Endothelial cell of umbilical vein (primary cell): ENCODE measurements at regions not wholly inside any gene's neighbourhood (a gene's known extent, or its start where the extent isn't known, plus 50 kb on each side); places are given as distances from the start of the nearest gene placed in this dataset.

Source experiments
- BruUV-seq: library from RNA; stranded (reverse); fragments of 400-500 nt; replicated peaks from 2 replicates; lab custom pipeline; 2021; lab: Mats Ljungman, UMichigan
- CTCF ChIA-PET: fragments of 300-600, 350-600 bp; sonication (Branson Sonifier 250); formaldehyde crosslinking; loops from one replicate; lab custom pipeline; 2021; ENCODE audit warnings: antibody characterized with exemption, inconsistent platforms; lab: Charles Lee
- POLR2A ChIA-PET: fragments of 300-600, 350-600 bp; sonication (Branson Sonifier 250); formaldehyde crosslinking; loops from one replicate; lab custom pipeline; 2021; ENCODE audit warnings: antibody characterized with exemption, inconsistent platforms; lab: Charles Lee
- DNase-seq: peaks from one replicate; pipeline ENCODE4 v3.0.0-alpha.2; 2011; ENCODE audit warnings: low read depth, low spot score
- FAIRE-seq: peaks from 2 replicates; lab custom pipeline; 2011; peaks lifted over from hg19 to GRCh38; lab: Jason Lieb, UNC
- H2AFZ ChIP-seq: 2 replicates; pipeline ENCODE4 v1.6.0; 2012; ENCODE audit warnings: low read depth, low read length, control low read depth, inconsistent platforms
- H3K27ac ChIP-seq: 2 replicates; pipeline ENCODE4 v1.5.1; 2011; ENCODE audit warnings: low read depth, mild to moderate bottlenecking, control low read depth, low read length, moderate library complexity; ENCODE audit not compliant: insufficient read depth
- H3K27me3 ChIP-seq, 2 experiments: 2 replicates each; pipeline versions ENCODE4 v1.6.0 to v1.6.1; 2011; ENCODE audit warnings: low read length in 2 of 2, mixed read lengths in 1 of 2; ENCODE audit not compliant: control insufficient read depth in 2 of 2, insufficient read depth in 2 of 2
- H3K36me3 ChIP-seq, 2 experiments: 2 replicates in 1 of 2; 3 replicates in 1 of 2; pipeline ENCODE4 v1.5.1; 2011; ENCODE audit warnings: low read length in 2 of 2, mild to moderate bottlenecking in 1 of 2, moderate library complexity in 1 of 2; ENCODE audit not compliant: control insufficient read depth in 2 of 2, insufficient read depth in 2 of 2; ENCODE audit errors: extremely low read depth in 1 of 2
- H3K4me1 ChIP-seq: 3 replicates; pipeline ENCODE4 v1.5.1; 2011; ENCODE audit warnings: mild to moderate bottlenecking, low read length; ENCODE audit not compliant: control insufficient read depth, insufficient read depth; ENCODE audit errors: extremely low read depth
- H3K4me2 ChIP-seq: 2 replicates; pipeline ENCODE4 v1.6.1; 2011; ENCODE audit warnings: low read length, control low read depth, mixed read lengths; ENCODE audit not compliant: insufficient read depth
- H3K4me3 ChIP-seq, 3 experiments: fragments of 200-600 bp in 1 of 3; sonication (generic), shearing (Covaris generic) in 1 of 3; replicated peaks in 1 of 3; 2 replicates each; pipeline ENCODE4 v1.5.1; 2011 to 2016; ENCODE audit warnings: control low read depth in 3 of 3, low read length in 3 of 3, mild to moderate bottlenecking in 2 of 3, inconsistent platforms in 1 of 3, low read depth in 1 of 3, moderate library complexity in 1 of 3; ENCODE audit not compliant: insufficient read depth in 1 of 3
- H3K79me2 ChIP-seq: 2 replicates; pipeline ENCODE4 v1.6.0; 2012; ENCODE audit warnings: low read length, inconsistent platforms; ENCODE audit not compliant: control insufficient read depth, insufficient read depth
- H3K9ac ChIP-seq: replicated peaks from 2 replicates; pipeline ENCODE3; 2011; ENCODE audit warnings: low read length, control low read depth; ENCODE audit not compliant: insufficient read depth; ENCODE audit errors: extremely low read depth
- H3K9me1 ChIP-seq: replicated peaks from 3 replicates; pipeline ENCODE4 v1.6.0; 2011; ENCODE audit warnings: mild to moderate bottlenecking, low read length; ENCODE audit not compliant: control insufficient read depth, insufficient read depth; ENCODE audit errors: extremely low read depth
- H3K9me3 ChIP-seq: replicated peaks from 2 replicates; pipeline ENCODE4 v1.5.1; 2012; ENCODE audit warnings: low read length, inconsistent platforms; ENCODE audit not compliant: control insufficient read depth, insufficient read depth
- H4K20me1 ChIP-seq: replicated peaks from 2 replicates; pipeline ENCODE3; 2011; ENCODE audit warnings: mild to moderate bottlenecking, low read length; ENCODE audit not compliant: control insufficient read depth, insufficient read depth; ENCODE audit errors: extremely low read depth
- CTCF ChIP-seq, 2 donors: IDR thresholded peaks; 1 replicate in 1 of 2; 2 replicates in 1 of 2; pipeline ENCODE4 v1.5.1; 2011; ENCODE audit warnings: low read length in 2 of 2, mild to moderate bottlenecking in 2 of 2, moderate library complexity in 2 of 2, control low read depth in 1 of 2, inconsistent platforms in 1 of 2, low read depth in 1 of 2; ENCODE audit not compliant: insufficient read depth in 1 of 2; ENCODE audit errors: extremely low read depth in 1 of 2
- EZH2 ChIP-seq: IDR thresholded peaks from 2 replicates; pipeline ENCODE4 v1.6.1; 2012; ENCODE audit warnings: borderline replicate concordance, low read depth, mild to moderate bottlenecking, moderate library complexity, low read length, inconsistent platforms; ENCODE audit not compliant: severe bottlenecking
- FOS ChIP-seq: IDR thresholded peaks from 2 replicates; pipeline ENCODE4 v1.6.1; 2011; ENCODE audit warnings: mild to moderate bottlenecking, low read length, moderate library complexity, borderline replicate concordance; ENCODE audit not compliant: insufficient read depth
- GATA2 ChIP-seq: IDR thresholded peaks from 2 replicates; pipeline ENCODE4 v1.7.0; 2011; ENCODE audit warnings: low read depth, mild to moderate bottlenecking, moderate library complexity, mixed read lengths, low read length; ENCODE audit not compliant: insufficient read length, insufficient read depth
- JUN ChIP-seq: IDR thresholded peaks from 2 replicates; pipeline ENCODE4 v1.6.1; 2011; ENCODE audit warnings: borderline replicate concordance, low read depth; ENCODE audit not compliant: insufficient read length, insufficient read depth
- MAX ChIP-seq: IDR thresholded peaks from 2 replicates; pipeline ENCODE4 v1.6.1; 2011; ENCODE audit not compliant: insufficient read depth, insufficient read length
- MYC ChIP-seq: IDR thresholded peaks from one replicate; pipeline ENCODE4 v1.6.1; 2011; ENCODE audit warnings: mild to moderate bottlenecking, low read depth, low read length
- POLR2A ChIP-seq: IDR thresholded peaks from 2 replicates; pipeline ENCODE4 v1.6.1; 2012; ENCODE audit warnings: low read depth, mild to moderate bottlenecking, control low read depth, low read length
- POLR2AphosphoS5 ChIP-seq: IDR thresholded peaks from 2 replicates; pipeline ENCODE4 v1.6.1; 2012; ENCODE audit warnings: low read depth, mild to moderate bottlenecking, control low read depth, low read length, moderate library complexity; ENCODE audit not compliant: insufficient read depth
- dilution Hi-C: fragments of 300-500 bp; cut with MboI; formaldehyde crosslinking; loops from one replicate; pipeline ENCODE4 v1.15.0; 2019; ENCODE audit warnings: low sequenced_read_pairs; ENCODE audit not compliant: extremely low pct_ligation_motif_present
- intact Hi-C: fragments of 100-400 bp; cut with micrococcal nuclease; formaldehyde crosslinking; loops from one replicate; pipeline ENCODE4 v1.10.0; 2022

- Histone ChIP-seq H3K9me3 (peaks cover 1% of the 10 kb centered on the region), H3K79me2 (no peaks in the 10 kb centered on the region), H4K20me1 (no peaks in the 10 kb centered on the region), H3K4me3 (no peak overlapping the region), H3K27me3 (no peaks in the 10 kb centered on the region), H3K4me2 (no peak overlapping the region), H3K36me3 (no peaks in the 10 kb centered on the region), H3K27ac (no peak overlapping the region), H3K9ac (no peak overlapping the region), H3K9me1 (no peaks in the 10 kb centered on the region), H3K4me1 (no peaks in the 10 kb centered on the region), H2AFZ (no peak overlapping the region)
- no peak for FAIRE-seq
- intact Hi-C loops, result no loop called here
- dilution Hi-C loops, result no loop called here
- ChIA-PET POLR2A (no interaction called here), CTCF (no interaction called here)
- DNase-seq, result no peak
- TF ChIP-seq FOS (no peak), EZH2 (no peak), GATA2 (no peak), POLR2AphosphoS5 (no peak), MAX (no peak), MYC (no peak), CTCF (IDR thresholded peaks at IDR 0.05; ENCODE audit: extremely low read depth in 1 of 2, insufficient read depth in 1 of 2, low read depth in 1 of 2, low read length in 2 of 2) (no peak), POLR2A (no peak), JUN (no peak)
- no TSS peak for BruUV-seq
Observed at GRCh38 chr4:160492181-160492580, 1389.3 kb downstream of the RAPGEF2 start.
